GM23248 (cell line): ENCODE measurements at regions not wholly inside any gene's neighbourhood (a gene's known extent, or its start where the extent isn't known, plus 50 kb on each side); places are given as distances from the start of the nearest gene placed in this dataset.

Source experiments
- EZH2 ChIP-seq: fragments of 200-600 bp; sonication (generic); IDR thresholded peaks from 2 replicates; pipeline ENCODE4 v1.6.1; 2018; ENCODE audit warnings: antibody characterized with exemption, mild to moderate bottlenecking; ENCODE audit not compliant: insufficient read depth, poor library complexity, severe bottlenecking
- EZH2phosphoT487 ChIP-seq: fragments of 200-600 bp; sonication (generic); IDR thresholded peaks from 2 replicates; pipeline ENCODE4 v1.6.1; 2018; ENCODE audit warnings: antibody characterized with exemption, moderate library complexity, mild to moderate bottlenecking, low read depth; ENCODE audit not compliant: insufficient read depth

DNA sequence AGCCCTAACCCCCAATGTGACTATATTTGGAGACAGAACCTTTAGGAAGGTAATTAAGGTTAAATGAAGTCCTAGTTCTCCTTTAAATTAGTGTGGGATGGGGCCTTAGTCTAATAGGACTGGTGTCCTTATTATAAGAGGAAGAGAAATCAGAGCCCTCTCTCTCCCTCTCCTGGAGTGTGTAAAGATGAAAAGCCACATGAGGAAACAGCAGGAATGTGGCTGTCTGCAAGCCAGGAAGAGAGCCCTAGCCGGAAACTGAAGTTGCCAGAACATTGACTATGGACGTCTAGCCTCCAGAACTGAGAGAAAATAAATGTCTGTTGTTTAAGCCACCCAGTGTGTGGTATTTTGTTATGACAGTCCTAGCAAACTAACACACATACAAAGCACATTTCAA lies 802.9 kb upstream of the AMELY start:
- TF ChIP-seq EZH2, result no peak
- TF ChIP-seq EZH2phosphoT487, result no peak
